ENCODE measurements at regions not wholly inside any gene's neighbourhood (a gene's known extent, or its start where the extent isn't known, plus 50 kb on each side); places are given as distances from the start of the nearest gene placed in this dataset.

DNA sequence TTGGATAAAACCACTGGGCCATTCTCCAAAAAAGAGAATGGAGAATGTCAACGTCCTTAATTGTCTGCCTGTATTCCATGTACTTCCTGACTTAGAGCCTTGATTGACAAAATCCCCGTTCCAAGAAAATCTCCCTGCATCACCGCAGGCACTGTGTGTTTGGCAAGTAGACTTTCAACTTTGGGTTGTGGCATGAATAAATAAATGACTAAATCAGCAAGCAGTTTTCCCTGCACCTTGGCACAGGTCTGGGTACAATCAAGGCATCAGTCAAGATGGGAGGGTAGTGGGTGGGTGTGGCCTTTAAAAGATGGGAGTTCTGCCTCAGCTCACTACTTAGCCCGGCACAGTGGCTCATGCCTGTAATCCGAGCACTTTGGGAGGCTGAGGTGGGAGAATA lies 248.5 kb upstream of the RPL38 start:
- no peaks in the 10 kb centered on the region for H3K36me3 ChIP-seq
- no peak for DNase-seq
- H3K27me3 ChIP-seq = peaks cover 0 to 44% of the 10 kb centered on the region in 2 donors
- no peak for TF ChIP-seq CTCF (IDR thresholded peaks at IDR 0.05)
- H3K9me3 ChIP-seq = no peaks in the 10 kb centered on the region
- H3K27ac ChIP-seq = no peak overlapping the region
- no peak overlapping the region for H3K4me3 ChIP-seq
- intact Hi-C loops (cut with DNase I; ENCODE audit: low total_unique reads) = no loop called here
- H3K4me1 ChIP-seq = peaks cover 0 to 12% (median 8%) of the 10 kb centered on the region in 4 donors

GRCh38 chr17:73955616-73956015 lies 247.9 kb upstream of the RPL38 start:
- DNase-seq = no peak
- no peaks in the 10 kb centered on the region for H3K36me3 ChIP-seq
- no peak for TF ChIP-seq CTCF (IDR thresholded peaks at IDR 0.05)
- intact Hi-C loops (cut with DNase I; ENCODE audit: low total_unique reads) = no loop called here
- H3K27ac ChIP-seq = no peak overlapping the region
- H3K9me3 ChIP-seq = peaks cover 0 to 3% (median 0%) of the 10 kb centered on the region in 3 donors
- H3K4me1 ChIP-seq = peaks cover 0 to 12% (median 8%) of the 10 kb centered on the region in 4 donors
- H3K27me3 ChIP-seq = peaks cover 0 to 42% of the 10 kb centered on the region in 2 donors
- H3K4me3 ChIP-seq = no peak overlapping the region

DNA sequence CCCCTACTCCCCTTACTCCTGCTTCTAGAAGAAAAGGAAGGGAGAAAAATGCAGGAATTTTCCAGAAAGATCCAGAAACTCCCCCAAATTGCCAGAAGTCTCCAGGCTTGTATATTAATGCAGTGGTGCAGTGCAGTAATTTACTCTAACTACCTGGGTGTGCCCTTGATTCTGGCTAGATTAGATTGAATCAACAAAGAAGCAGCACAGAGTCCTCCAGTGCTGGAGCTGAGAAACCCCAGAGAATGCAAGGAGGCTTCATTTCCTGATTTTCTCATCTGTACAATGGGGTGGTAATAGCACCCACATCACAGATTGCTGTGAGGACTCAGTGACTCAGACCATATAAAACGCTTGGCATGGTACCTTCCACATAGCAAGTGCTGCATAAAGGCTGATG lies 247.3 kb upstream of the RPL38 start:
- H3K4me3 ChIP-seq = no peak overlapping the region
- no peaks in the 10 kb centered on the region for H3K36me3 ChIP-seq
- intact Hi-C loops (cut with DNase I; ENCODE audit: low total_unique reads) = no loop called here
- H3K27me3 ChIP-seq = peaks cover 0 to 40% of the 10 kb centered on the region in 2 donors
- H3K27ac ChIP-seq = no peak overlapping the region
- no peak for TF ChIP-seq CTCF (IDR thresholded peaks at IDR 0.05)
- peaks cover 0 to 6% (median 0%) of the 10 kb centered on the region in 3 donors for H3K9me3 ChIP-seq
- peaks cover 0 to 12% (median 8%) of the 10 kb centered on the region in 4 donors for H3K4me1 ChIP-seq
- no peak for DNase-seq

DNA sequence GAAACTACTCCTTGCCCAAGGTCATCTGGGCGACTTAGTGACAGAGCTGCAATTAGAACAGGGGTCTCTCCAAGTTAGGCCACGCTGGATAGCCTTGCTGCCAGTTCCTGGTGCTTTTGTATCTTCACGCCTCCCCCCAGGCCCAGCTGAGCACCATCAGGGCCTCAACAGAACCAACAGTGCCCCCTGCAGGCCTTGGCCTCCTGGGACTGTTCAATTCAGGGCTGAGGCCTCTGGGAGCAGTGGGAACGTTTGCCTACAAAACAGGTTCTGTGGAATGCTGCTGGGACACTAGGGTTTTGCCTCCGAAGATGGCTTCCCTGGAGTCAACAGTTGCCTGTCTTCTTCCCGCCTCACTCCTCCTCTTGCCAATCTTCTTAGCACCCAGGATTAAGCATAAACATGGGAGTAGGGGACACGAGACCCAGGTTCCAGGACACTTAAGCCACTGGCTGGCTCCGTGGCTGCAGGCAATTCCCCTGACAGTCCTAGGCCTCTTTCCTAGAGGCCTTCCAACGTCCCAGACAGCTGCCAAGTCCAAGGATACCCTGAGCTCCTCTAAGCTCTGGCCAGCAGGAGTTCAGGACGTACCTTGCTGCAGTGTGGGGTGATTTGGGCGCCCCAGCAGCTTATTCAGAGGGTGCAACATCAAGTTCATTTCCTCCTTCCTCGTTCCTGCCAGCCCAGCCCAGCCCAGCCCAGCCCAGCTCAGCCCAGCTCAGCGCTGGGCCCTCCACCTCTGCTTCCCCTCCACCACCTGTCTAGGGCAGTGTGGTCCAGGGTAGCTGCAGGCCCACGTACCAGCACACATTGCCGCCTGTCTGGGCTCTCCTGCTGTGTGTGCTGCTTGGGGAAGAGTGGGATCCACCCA lies 246.6 kb upstream of the RPL38 start:
- Histone ChIP-seq H3K36me3 (no peaks in the 10 kb centered on the region), H3K4me1 (peaks cover 0 to 12% (median 8%) of the 10 kb centered on the region in 4 donors), H3K9me3 (peaks cover 0 to 6% (median 0%) of the 10 kb centered on the region in 3 donors), H3K4me3 (no peak overlapping the region), H3K27me3 (peaks cover 0 to 33% of the 10 kb centered on the region in 2 donors), H3K27ac (no peak overlapping the region)
- TF ChIP-seq CTCF (IDR thresholded peaks at IDR 0.05) = no peak
- intact Hi-C loops (cut with DNase I; ENCODE audit: low total_unique reads) = no loop called here
- no peak for DNase-seq

DNA sequence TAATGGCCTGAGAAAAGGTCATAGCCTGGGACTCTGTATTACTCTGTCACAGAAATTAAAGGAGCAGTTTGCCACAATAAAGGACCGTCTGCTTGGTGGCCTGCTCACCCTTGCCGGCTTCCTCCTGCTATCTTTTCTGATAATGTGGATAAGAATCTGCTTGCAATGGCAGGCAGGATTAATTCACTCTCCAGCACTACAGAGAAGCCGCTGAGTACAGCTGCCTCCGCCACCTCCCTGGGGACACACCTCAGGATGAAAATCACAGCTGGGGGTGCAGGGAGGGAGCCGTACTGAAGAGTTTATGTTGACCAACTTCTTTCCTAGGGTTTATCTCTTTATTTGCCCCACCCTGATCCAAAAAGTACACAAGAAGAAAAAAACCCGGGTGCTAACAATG lies 245.9 kb upstream of the RPL38 start:
- Histone ChIP-seq H3K4me3 (no peak overlapping the region), H3K36me3 (no peaks in the 10 kb centered on the region), H3K4me1 (peaks cover 0 to 5% (median 3%) of the 10 kb centered on the region in 4 donors), H3K9me3 (peaks cover 0 to 6% (median 0%) of the 10 kb centered on the region in 3 donors), H3K27ac (no peak overlapping the region), H3K27me3 (peaks cover 0 to 26% of the 10 kb centered on the region in 2 donors)
- intact Hi-C loops (cut with DNase I; ENCODE audit: low total_unique reads) = no loop called here
- no peak for TF ChIP-seq CTCF (IDR thresholded peaks at IDR 0.05)
- no peak for DNase-seq

Data from tibial artery (tissue), 4 donors.